WTC11 (cell line): ENCODE measurements at regions not wholly inside any gene's neighbourhood (a gene's known extent, or its start where the extent isn't known, plus 50 kb on each side); places are given as distances from the start of the nearest gene placed in this dataset.

Experiments
- CTCF ChIP-seq: fragments of 200-600 bp; IDR thresholded peaks from 2 replicates; pipeline ENCODE4 v1.8.0; 2022; ENCODE audit warnings: antibody characterized with exemption
- PREB ChIP-seq: sonication (generic); formaldehyde crosslinking; IDR thresholded peaks from 2 replicates; pipeline ENCODE4 v1.8.1; 2022; ENCODE audit warnings: mild to moderate bottlenecking, missing genetic modification reagents, moderate library complexity, borderline replicate concordance
- ZBTB21 ChIP-seq: sonication (generic); formaldehyde crosslinking; IDR thresholded peaks from 2 replicates; pipeline ENCODE4 v1.8.1; 2023; ENCODE audit warnings: mild to moderate bottlenecking, missing genetic modification reagents, borderline replicate concordance

DNA sequence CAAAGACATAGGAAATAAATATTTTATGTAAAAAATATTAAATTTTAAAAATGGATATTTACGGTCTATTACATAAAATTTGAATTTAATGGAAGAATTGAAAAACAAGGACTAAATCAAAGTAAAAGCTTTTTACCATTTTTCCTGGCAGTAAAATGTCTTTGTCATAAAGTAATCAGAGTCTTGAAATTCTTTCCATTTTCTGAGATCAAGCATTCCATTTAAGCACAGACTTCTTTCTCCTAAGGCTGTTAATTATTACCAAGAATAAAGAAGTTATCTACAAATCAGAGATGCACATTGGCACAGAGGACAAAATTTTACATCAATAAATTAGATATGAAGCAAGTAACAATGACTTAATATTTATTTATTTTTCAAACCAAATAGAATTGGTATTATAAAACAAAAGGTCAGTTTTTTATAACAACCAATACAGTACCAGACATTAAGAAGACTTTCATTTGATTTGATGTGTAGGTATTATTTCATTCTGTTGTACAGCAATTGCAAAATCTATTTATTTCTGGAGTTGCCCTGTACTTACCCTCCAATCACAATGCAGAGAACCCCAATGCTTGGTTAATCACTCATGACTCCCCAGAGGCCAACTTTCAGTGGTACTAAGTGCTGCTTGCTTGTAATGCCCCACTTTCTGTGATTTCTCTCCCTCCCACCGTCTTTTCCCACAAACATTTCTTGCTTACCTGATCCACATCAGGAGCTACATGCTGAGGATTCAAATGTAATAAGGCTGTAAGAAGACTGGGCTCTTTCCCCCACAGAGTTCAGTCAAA is 254.6 kb downstream of the GASK1B start:
- TF ChIP-seq PREB (CRISPR knock-in tag): no peak
- no peak for TF ChIP-seq CTCF
- TF ChIP-seq ZBTB21 (CRISPR knock-in tag): no peak
